PFSK-1 (cell line): ENCODE measurements at regions not wholly inside any gene's neighbourhood (a gene's known extent, or its start where the extent isn't known, plus 50 kb on each side); places are given as distances from the start of the nearest gene placed in this dataset.

Source experiments
- FOXP2 ChIP-seq: optimal IDR thresholded peaks from 2 replicates; pipeline ENCODE3; 2011; ENCODE audit warnings: borderline replicate concordance, control low read depth, inconsistent platforms; ENCODE audit not compliant: insufficient read depth; ENCODE audit errors: extremely low read length, extremely low read depth
- POLR2AphosphoS5 ChIP-seq: IDR thresholded peaks from 2 replicates; pipeline ENCODE4 v1.6.1; 2012; ENCODE audit warnings: low read depth, mild to moderate bottlenecking, control low read depth, low read length, moderate library complexity
- TAF1 ChIP-seq: IDR thresholded peaks from 2 replicates; pipeline ENCODE4 v1.6.1; 2012; ENCODE audit warnings: low read length, control low read depth, borderline replicate concordance; ENCODE audit not compliant: insufficient read depth
- TF ChIP-seq, protein P1 (sequence below), 2 experiments: IDR thresholded peaks; 2 replicates each; pipeline versions ENCODE4 v1.6.1 to v1.8.0; 2011 to 2012; ENCODE audit warnings: low read depth in 2 of 2, low read length in 2 of 2, control low read depth in 1 of 2, inconsistent platforms in 1 of 2, mild to moderate bottlenecking in 1 of 2, moderate library complexity in 1 of 2; ENCODE audit not compliant: insufficient read depth in 1 of 2

DNA sequence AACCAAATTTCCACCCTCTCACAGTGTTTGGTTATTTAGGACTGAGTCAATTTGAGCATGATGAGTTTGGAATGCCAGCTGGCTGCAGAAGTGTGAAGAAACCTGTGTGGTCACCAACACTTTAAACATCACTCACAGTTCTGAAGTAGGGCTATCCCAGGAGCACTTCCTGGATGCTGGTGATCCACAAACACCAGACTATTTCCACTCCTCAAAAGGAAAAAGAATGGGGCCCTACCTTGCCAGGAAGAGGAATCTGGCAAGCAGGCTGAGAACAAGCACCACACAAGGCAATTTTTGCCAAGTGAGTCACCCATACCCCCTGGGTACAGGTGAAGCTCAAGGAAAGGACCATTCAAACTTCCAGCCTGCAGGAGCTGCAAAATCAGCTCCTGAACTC is 294.2 kb upstream of the PTGER4 start:
- TF ChIP-seq TAF1 = no peak
- no peak for TF ChIP-seq FOXP2
- no peak for TF ChIP-seq POLR2AphosphoS5
- TF ChIP-seq, protein P1, sequence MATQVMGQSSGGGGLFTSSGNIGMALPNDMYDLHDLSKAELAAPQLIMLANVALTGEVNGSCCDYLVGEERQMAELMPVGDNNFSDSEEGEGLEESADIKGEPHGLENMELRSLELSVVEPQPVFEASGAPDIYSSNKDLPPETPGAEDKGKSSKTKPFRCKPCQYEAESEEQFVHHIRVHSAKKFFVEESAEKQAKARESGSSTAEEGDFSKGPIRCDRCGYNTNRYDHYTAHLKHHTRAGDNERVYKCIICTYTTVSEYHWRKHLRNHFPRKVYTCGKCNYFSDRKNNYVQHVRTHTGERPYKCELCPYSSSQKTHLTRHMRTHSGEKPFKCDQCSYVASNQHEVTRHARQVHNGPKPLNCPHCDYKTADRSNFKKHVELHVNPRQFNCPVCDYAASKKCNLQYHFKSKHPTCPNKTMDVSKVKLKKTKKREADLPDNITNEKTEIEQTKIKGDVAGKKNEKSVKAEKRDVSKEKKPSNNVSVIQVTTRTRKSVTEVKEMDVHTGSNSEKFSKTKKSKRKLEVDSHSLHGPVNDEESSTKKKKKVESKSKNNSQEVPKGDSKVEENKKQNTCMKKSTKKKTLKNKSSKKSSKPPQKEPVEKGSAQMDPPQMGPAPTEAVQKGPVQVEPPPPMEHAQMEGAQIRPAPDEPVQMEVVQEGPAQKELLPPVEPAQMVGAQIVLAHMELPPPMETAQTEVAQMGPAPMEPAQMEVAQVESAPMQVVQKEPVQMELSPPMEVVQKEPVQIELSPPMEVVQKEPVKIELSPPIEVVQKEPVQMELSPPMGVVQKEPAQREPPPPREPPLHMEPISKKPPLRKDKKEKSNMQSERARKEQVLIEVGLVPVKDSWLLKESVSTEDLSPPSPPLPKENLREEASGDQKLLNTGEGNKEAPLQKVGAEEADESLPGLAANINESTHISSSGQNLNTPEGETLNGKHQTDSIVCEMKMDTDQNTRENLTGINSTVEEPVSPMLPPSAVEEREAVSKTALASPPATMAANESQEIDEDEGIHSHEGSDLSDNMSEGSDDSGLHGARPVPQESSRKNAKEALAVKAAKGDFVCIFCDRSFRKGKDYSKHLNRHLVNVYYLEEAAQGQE (IDR thresholded peaks at IDR 0.05; ENCODE audit: insufficient read depth in 1 of 2, low read depth in 2 of 2, low read length in 2 of 2) = no peak
